Thymus (tissue), 11 donors: ENCODE measurements at regions not wholly inside any gene's neighbourhood (a gene's known extent, or its start where the extent isn't known, plus 50 kb on each side); places are given as distances from the start of the nearest gene placed in this dataset.

Source experiments
- DNase-seq, 9 donors: peaks; one replicate each; pipeline ENCODE4 v3.0.0-alpha.2; 2013; ENCODE audit warnings: low spot score in 9 of 9, low read depth in 6 of 9, missing footprints in 1 of 9
- H3K27ac ChIP-seq, 2 donors: one replicate each; pipeline ENCODE4 v1.5.1; 2013; ENCODE audit warnings: control low read depth in 1 of 2, low read depth in 1 of 2, low read length in 1 of 2, mild to moderate bottlenecking in 1 of 2, moderate library complexity in 1 of 2
- H3K27me3 ChIP-seq, 2 donors: one replicate each; pipeline ENCODE4 v1.5.1; 2013; ENCODE audit warnings: low read length in 1 of 2; ENCODE audit not compliant: control insufficient read depth in 2 of 2, insufficient read depth in 1 of 2
- H3K36me3 ChIP-seq, 2 donors: one replicate each; pipeline ENCODE4 v1.5.1; 2013; ENCODE audit warnings: low read length in 1 of 2, mild to moderate bottlenecking in 1 of 2, moderate library complexity in 1 of 2; ENCODE audit not compliant: control insufficient read depth in 2 of 2, insufficient read depth in 2 of 2
- H3K4me1 ChIP-seq, 2 donors: one replicate each; pipeline ENCODE4 v1.5.1; 2013; ENCODE audit warnings: low read length in 2 of 2; ENCODE audit not compliant: control insufficient read depth in 2 of 2, insufficient read depth in 2 of 2
- H3K4me3 ChIP-seq, 2 donors: one replicate each; pipeline ENCODE4 v1.5.1; 2013; ENCODE audit warnings: low read length in 2 of 2, control low read depth in 1 of 2, mild to moderate bottlenecking in 1 of 2
- H3K9me3 ChIP-seq, 2 donors: one replicate each; pipeline ENCODE4 v1.5.1; 2013; ENCODE audit warnings: low read length in 1 of 2, mild to moderate bottlenecking in 1 of 2; ENCODE audit not compliant: control insufficient read depth in 2 of 2, insufficient read depth in 1 of 2
- WGBS: extraction: QIAGEN DNeasy Blood & Tissue Kit; methylation state at CpG from one replicate; pipeline ENCODE4 v1.1.7; 2013; 5-methylcytosine and 5-hydroxymethylcytosine counted together
- donor health status: healthy.

GRCh38 chr6:91731939-91732338 lies 1145.1 kb upstream of the MAP3K7 start:
- Histone ChIP-seq H3K27me3 (no peaks in the 10 kb centered on the region), H3K4me3 (no peak overlapping the region), H3K4me1 (no peaks in the 10 kb centered on the region), H3K27ac (no peak overlapping the region), H3K36me3 (no peaks in the 10 kb centered on the region), H3K9me3 (no peaks in the 10 kb centered on the region)
- DNase-seq, result no peak

GRCh38 chr6:91730710-91731109 lies 1143.8 kb upstream of the MAP3K7 start:
- DNase-seq, result no peak
- H3K27me3 ChIP-seq, result no peaks in the 10 kb centered on the region
- whole genome bisulfite sequencing, result 92% methylated on average over 2 of the region's 2 CpGs
- no peaks in the 10 kb centered on the region for H3K9me3 ChIP-seq
- H3K27ac ChIP-seq, result no peak overlapping the region
- H3K4me3 ChIP-seq, result no peak overlapping the region
- H3K4me1 ChIP-seq, result no peaks in the 10 kb centered on the region
- H3K36me3 ChIP-seq, result no peaks in the 10 kb centered on the region

- H3K9me3 ChIP-seq, result no peaks in the 10 kb centered on the region
- H3K4me1 ChIP-seq, result no peaks in the 10 kb centered on the region
- H3K27ac ChIP-seq, result no peak overlapping the region
- WGBS, result 98% methylated on average over 1 of the region's 1 CpG
- H3K27me3 ChIP-seq, result no peaks in the 10 kb centered on the region
- no peaks in the 10 kb centered on the region for H3K36me3 ChIP-seq
- no peak for DNase-seq
- no peak overlapping the region for H3K4me3 ChIP-seq
Measured at GRCh38 chr6:91720324-91720723, 1133.5 kb upstream of the MAP3K7 start.

GRCh38 chr6:91719414-91719813 lies 1132.5 kb upstream of the MAP3K7 start:
- no peaks in the 10 kb centered on the region for H3K4me1 ChIP-seq
- no peak overlapping the region for H3K4me3 ChIP-seq
- H3K36me3 ChIP-seq, result no peaks in the 10 kb centered on the region
- 74% methylated on average over 1 of the region's 1 CpG for WGBS
- H3K9me3 ChIP-seq, result no peaks in the 10 kb centered on the region
- no peaks in the 10 kb centered on the region for H3K27me3 ChIP-seq
- DNase-seq, result no peak
- H3K27ac ChIP-seq, result no peak overlapping the region

GRCh38 chr6:91718198-91718597 lies 1131.3 kb upstream of the MAP3K7 start:
- WGBS, result 19% methylated on average over 2 of the region's 2 CpGs
- Histone ChIP-seq H3K4me3 (no peak overlapping the region), H3K9me3 (no peaks in the 10 kb centered on the region), H3K4me1 (no peaks in the 10 kb centered on the region), H3K27me3 (no peaks in the 10 kb centered on the region), H3K36me3 (no peaks in the 10 kb centered on the region), H3K27ac (no peak overlapping the region)
- DNase-seq, result no peak

GRCh38 chr6:91717094-91717493 lies 1130.2 kb upstream of the MAP3K7 start:
- Histone ChIP-seq H3K4me3 (no peak overlapping the region), H3K9me3 (no peaks in the 10 kb centered on the region), H3K4me1 (no peaks in the 10 kb centered on the region), H3K27me3 (no peaks in the 10 kb centered on the region), H3K27ac (no peak overlapping the region), H3K36me3 (no peaks in the 10 kb centered on the region)
- no peak for DNase-seq

- no peak overlapping the region for H3K4me3 ChIP-seq
- no peak for DNase-seq
- no peaks in the 10 kb centered on the region for H3K9me3 ChIP-seq
- H3K4me1 ChIP-seq, result no peaks in the 10 kb centered on the region
- no peak overlapping the region for H3K27ac ChIP-seq
- no peaks in the 10 kb centered on the region for H3K27me3 ChIP-seq
- WGBS, result 92% methylated on average over 3 of the region's 3 CpGs
- H3K36me3 ChIP-seq, result no peaks in the 10 kb centered on the region
Measured at GRCh38 chr6:91716361-91716760, 1129.5 kb upstream of the MAP3K7 start.

GRCh38 chr6:91715171-91715805 lies 1128.4 kb upstream of the MAP3K7 start:
- H3K9me3 ChIP-seq, result no peaks in the 10 kb centered on the region

GRCh38 chr6:91713911-91714310 lies 1127.0 kb upstream of the MAP3K7 start:
- Histone ChIP-seq H3K4me1 (no peaks in the 10 kb centered on the region), H3K27ac (no peak overlapping the region), H3K27me3 (no peaks in the 10 kb centered on the region), H3K9me3 (no peaks in the 10 kb centered on the region), H3K36me3 (no peaks in the 10 kb centered on the region), H3K4me3 (no peak overlapping the region)
- no peak for DNase-seq

More at GRCh38 chr6:91715171-91715805, 1128.4 kb upstream of the MAP3K7 start:
- no peak overlapping the region for H3K4me3 ChIP-seq
- H3K36me3 ChIP-seq, result no peaks in the 10 kb centered on the region
- no peak overlapping the region for H3K27ac ChIP-seq
- DNase-seq, result no peak
- 95% methylated on average over 11 of the region's 11 CpGs for WGBS
- no peaks in the 10 kb centered on the region for H3K27me3 ChIP-seq
- no peaks in the 10 kb centered on the region for H3K4me1 ChIP-seq

- no peaks in the 10 kb centered on the region for H3K4me1 ChIP-seq
- no peak overlapping the region for H3K27ac ChIP-seq
- no peak for DNase-seq
- no peaks in the 10 kb centered on the region for H3K9me3 ChIP-seq
- no peaks in the 10 kb centered on the region for H3K36me3 ChIP-seq
- no peaks in the 10 kb centered on the region for H3K27me3 ChIP-seq
- H3K4me3 ChIP-seq, result no peak overlapping the region
- WGBS, result 84% methylated on average over 2 of the region's 2 CpGs
Measured at GRCh38 chr6:91711518-91711917, 1124.6 kb upstream of the MAP3K7 start.
